A673 (cell line): ENCODE measurements at regions not wholly inside any gene's neighbourhood (a gene's known extent, or its start where the extent isn't known, plus 50 kb on each side); places are given as distances from the start of the nearest gene placed in this dataset.

Experiments
- BruUV-seq: library from RNA; stranded (reverse); fragments of 400-500 nt; replicated peaks from 2 replicates; lab custom pipeline; 2021; lab: Mats Ljungman, UMichigan
- CTCF ChIA-PET: fragments of 300-600 bp; sonication (Branson Sonifier 250); formaldehyde crosslinking; loops from one replicate; lab custom pipeline; 2022; ENCODE audit warnings: antibody characterized with exemption; lab: Charles Lee
- POLR2A ChIA-PET: fragments of 300-600 bp; sonication (Branson Sonifier 250); formaldehyde crosslinking; loops from one replicate; lab custom pipeline; 2022; ENCODE audit warnings: antibody characterized with exemption; ENCODE audit not compliant: low non-redundant PET; lab: Charles Lee
- DNase-seq: peaks from one replicate; pipeline ENCODE4 v3.0.0-alpha.2; 2015; ENCODE audit warnings: low spot score
- H3K27ac ChIP-seq: fragments of 200-600 bp; sonication (generic); 2 replicates; pipeline ENCODE4 v1.5.1; 2016; ENCODE audit warnings: mixed run types, low read depth, mild to moderate bottlenecking, mixed read lengths, antibody characterized with exemption, low read length; ENCODE audit not compliant: poor library complexity, severe bottlenecking
- H3K27me3 ChIP-seq: fragments of 200-600 bp; sonication (generic); replicated peaks from 2 replicates; pipeline ENCODE4 v1.6.1; 2017; ENCODE audit warnings: mixed run types, low read depth, mild to moderate bottlenecking, mixed read lengths, antibody characterized with exemption, low read length; ENCODE audit not compliant: insufficient read depth, poor library complexity
- H3K36me3 ChIP-seq: fragments of 200-600 bp; sonication (generic); 2 replicates; pipeline ENCODE4 v1.6.1; 2016; ENCODE audit warnings: mixed run types, mild to moderate bottlenecking, mixed read lengths, antibody characterized with exemption, low read length; ENCODE audit not compliant: insufficient read depth, poor library complexity, severe bottlenecking
- H3K4me1 ChIP-seq: fragments of 200-600 bp; sonication (generic); 2 replicates; pipeline ENCODE4 v1.6.1; 2017; ENCODE audit warnings: mixed run types, mild to moderate bottlenecking, mixed read lengths, antibody characterized with exemption, low read length; ENCODE audit not compliant: insufficient read depth, poor library complexity, severe bottlenecking
- H3K4me3 ChIP-seq: fragments of 200-600 bp; sonication (generic); 2 replicates; pipeline ENCODE4 v1.5.1; 2016; ENCODE audit warnings: low read depth, mixed run types, mild to moderate bottlenecking, mixed read lengths, low read length; ENCODE audit not compliant: poor library complexity, severe bottlenecking
- H3K9me3 ChIP-seq: fragments of 200-600 bp; sonication (generic); 2 replicates; pipeline ENCODE4 v1.6.1; 2016; ENCODE audit warnings: mixed run types, low read depth, mild to moderate bottlenecking, mixed read lengths, antibody characterized with exemption, low read length; ENCODE audit not compliant: poor library complexity, severe bottlenecking
- EZH2 ChIP-seq: fragments of 200-600 bp; sonication (generic); IDR thresholded peaks from 2 replicates; pipeline ENCODE4 v1.6.1; 2017; ENCODE audit warnings: borderline replicate concordance, low read depth, mild to moderate bottlenecking, mixed read lengths, antibody characterized with exemption, low read length; ENCODE audit not compliant: poor library complexity, severe bottlenecking
- intact Hi-C: fragments of 100-400 bp; cut with micrococcal nuclease; formaldehyde crosslinking; loops from one replicate; pipeline ENCODE4 v1.10.0; 2022; ENCODE audit not compliant: unreplicated experiment
- TF ChIP-seq, protein P1 (sequence below): fragments of 300-800, 200-600 bp; sonication (generic); conservative IDR thresholded peaks from 2 replicates; pipeline ENCODE4 v1.5.1; 2017; ENCODE audit warnings: low read depth, mild to moderate bottlenecking, antibody characterized with exemption, low read length, moderate library complexity, mixed read lengths

DNA sequence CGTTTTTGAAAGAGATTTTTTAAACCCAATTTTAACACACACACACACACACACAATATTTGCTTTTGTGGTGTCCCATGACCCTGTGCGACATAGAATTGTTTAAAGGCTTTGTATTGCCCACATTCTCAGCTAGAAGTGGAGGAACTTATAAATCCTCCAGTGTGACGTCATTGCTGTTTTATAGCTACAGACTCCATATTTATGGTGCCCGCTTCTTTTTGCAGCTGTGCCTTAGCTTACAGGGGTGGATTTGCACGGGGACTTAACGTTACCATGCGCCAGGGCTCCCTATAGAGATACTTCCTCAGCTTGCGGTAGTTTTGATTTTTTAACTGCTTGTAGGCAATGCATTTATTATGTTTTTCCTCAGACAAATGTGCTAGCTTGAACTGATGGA, 101.9 kb upstream of the SMIM21 start:
- POLR2A ChIA-PET = interaction anchor here (0.7 kb wide), 1 partner anchor 24 kb away, joined by 4 read pairs; no protein-coding TSS in a partner anchor
- TF ChIP-seq, protein P1, sequence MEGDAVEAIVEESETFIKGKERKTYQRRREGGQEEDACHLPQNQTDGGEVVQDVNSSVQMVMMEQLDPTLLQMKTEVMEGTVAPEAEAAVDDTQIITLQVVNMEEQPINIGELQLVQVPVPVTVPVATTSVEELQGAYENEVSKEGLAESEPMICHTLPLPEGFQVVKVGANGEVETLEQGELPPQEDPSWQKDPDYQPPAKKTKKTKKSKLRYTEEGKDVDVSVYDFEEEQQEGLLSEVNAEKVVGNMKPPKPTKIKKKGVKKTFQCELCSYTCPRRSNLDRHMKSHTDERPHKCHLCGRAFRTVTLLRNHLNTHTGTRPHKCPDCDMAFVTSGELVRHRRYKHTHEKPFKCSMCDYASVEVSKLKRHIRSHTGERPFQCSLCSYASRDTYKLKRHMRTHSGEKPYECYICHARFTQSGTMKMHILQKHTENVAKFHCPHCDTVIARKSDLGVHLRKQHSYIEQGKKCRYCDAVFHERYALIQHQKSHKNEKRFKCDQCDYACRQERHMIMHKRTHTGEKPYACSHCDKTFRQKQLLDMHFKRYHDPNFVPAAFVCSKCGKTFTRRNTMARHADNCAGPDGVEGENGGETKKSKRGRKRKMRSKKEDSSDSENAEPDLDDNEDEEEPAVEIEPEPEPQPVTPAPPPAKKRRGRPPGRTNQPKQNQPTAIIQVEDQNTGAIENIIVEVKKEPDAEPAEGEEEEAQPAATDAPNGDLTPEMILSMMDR = no peak
- no peak for TF ChIP-seq EZH2
- no TSS peak for BruUV-seq
- H3K4me3 ChIP-seq = no peak overlapping the region
- no peak for DNase-seq
- no peaks in the 10 kb centered on the region for H3K27me3 ChIP-seq
- no peak overlapping the region for H3K27ac ChIP-seq
- H3K36me3 ChIP-seq = no peaks in the 10 kb centered on the region
- CTCF ChIA-PET = interaction anchor here (0.5 kb wide), 1 partner anchor 105 kb away, joined by 4 read pairs; no protein-coding TSS in a partner anchor
- no peaks in the 10 kb centered on the region for H3K9me3 ChIP-seq
- no peaks in the 10 kb centered on the region for H3K4me1 ChIP-seq
- intact Hi-C loops = no loop called here

DNA sequence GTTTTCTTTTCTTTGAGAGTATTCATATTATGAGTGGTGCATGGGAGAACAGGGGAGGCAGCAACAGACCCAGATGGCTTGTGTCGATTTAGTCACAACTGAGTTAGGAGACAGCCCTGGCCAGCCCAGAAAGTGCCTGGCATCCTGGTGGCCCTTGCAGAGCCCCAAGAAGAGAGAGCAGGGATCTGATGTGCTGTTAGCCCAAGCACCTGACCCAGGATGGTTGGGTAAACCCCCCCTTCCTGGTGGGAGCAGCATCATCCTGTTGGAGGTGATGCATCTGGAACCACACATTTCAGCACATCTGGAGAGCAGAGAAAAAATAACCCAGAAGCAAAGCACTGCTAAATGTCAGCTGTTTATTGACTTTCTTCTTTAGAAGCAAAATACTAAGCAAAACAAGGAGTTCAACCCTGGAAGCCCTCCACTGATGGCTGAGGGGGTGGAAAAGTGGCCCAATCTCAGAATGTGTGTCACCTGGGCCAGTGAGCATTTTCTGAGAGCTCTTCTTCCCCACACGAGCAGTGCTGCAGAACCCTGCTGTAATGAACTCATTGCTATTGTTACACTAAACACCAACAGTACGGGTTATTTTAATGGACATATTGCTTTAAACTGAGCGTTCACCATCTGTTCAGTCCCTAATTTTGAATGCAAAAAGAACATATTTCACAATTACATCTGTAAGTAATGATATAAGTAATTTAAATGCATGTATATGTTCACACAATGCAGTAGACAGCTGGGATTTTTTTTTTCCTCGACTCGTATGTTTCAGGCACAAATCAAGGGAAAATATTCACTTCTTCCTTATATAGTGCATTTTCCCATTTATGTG, 100.6 kb upstream of the SMIM21 start:
- H3K9me3 ChIP-seq = no peaks in the 10 kb centered on the region
- POLR2A ChIA-PET = no interaction called here
- intact Hi-C loops = no loop called here
- H3K36me3 ChIP-seq = no peaks in the 10 kb centered on the region
- CTCF ChIA-PET = interaction anchor here (0.7 kb wide), 1 partner anchor 27 kb away, joined by 3 read pairs; no protein-coding TSS in a partner anchor
- H3K27me3 ChIP-seq = no peaks in the 10 kb centered on the region
- no peak overlapping the region for H3K4me3 ChIP-seq
- BruUV-seq = no TSS peak
- DNase-seq = no peak
- no peaks in the 10 kb centered on the region for H3K4me1 ChIP-seq
- H3K27ac ChIP-seq = no peak overlapping the region
- TF ChIP-seq, protein P1 = no peak
- TF ChIP-seq EZH2 = no peak

DNA sequence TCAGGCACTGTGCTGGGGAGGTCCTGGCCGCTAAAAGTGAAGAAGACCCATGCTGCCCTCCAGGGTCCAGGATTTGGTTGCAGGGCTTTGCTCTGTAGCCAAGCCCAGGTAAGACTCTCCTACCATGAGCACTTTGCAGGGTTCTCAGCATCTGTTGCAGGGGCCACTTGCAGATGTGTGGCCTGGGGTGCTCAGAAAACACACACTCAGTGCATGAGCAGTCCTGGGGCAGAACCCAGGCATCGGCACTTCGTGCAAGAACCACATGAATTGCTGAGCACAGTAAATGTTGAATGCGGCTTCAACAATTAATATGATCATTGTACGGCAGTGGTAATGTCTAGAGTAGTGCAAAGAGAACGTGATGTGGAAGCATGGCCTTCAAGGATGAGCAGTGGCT, 98.5 kb upstream of the SMIM21 start:
- H3K4me3 ChIP-seq = no peak overlapping the region
- no peaks in the 10 kb centered on the region for H3K9me3 ChIP-seq
- no TSS peak for BruUV-seq
- intact Hi-C loops = no loop called here
- H3K27me3 ChIP-seq = no peaks in the 10 kb centered on the region
- TF ChIP-seq, protein P1 = no peak
- POLR2A ChIA-PET = no interaction called here
- DNase-seq = no peak
- CTCF ChIA-PET = no interaction called here
- H3K4me1 ChIP-seq = no peaks in the 10 kb centered on the region
- no peaks in the 10 kb centered on the region for H3K36me3 ChIP-seq
- no peak overlapping the region for H3K27ac ChIP-seq
